ENCODE measurements at regions not wholly inside any gene's neighbourhood (a gene's known extent, or its start where the extent isn't known, plus 50 kb on each side); places are given as distances from the start of the nearest gene placed in this dataset.

- no peak for TF ChIP-seq CTCF (IDR thresholded peaks at IDR 0.05)
- H3K36me3 ChIP-seq = no peaks in the 10 kb centered on the region
- DNase-seq = no peak
- peaks cover 0 to 7% (median 0%) of the 10 kb centered on the region in 3 donors for H3K9me3 ChIP-seq
- no peaks in the 10 kb centered on the region for H3K27me3 ChIP-seq
- H3K4me1 ChIP-seq = no peaks in the 10 kb centered on the region
- intact Hi-C loops (cut with DNase I; ENCODE audit: low total_unique reads) = no loop called here
- H3K27ac ChIP-seq = no peak overlapping the region
- H3K4me3 ChIP-seq = no peak overlapping the region
Observed at GRCh38 chr18:7288544-7288943, 57.7 kb downstream of the LRRC30 start.

GRCh38 chr18:7290077-7290476 lies 59.2 kb downstream of the LRRC30 start:
- H3K4me3 ChIP-seq = no peak overlapping the region
- no peak overlapping the region for H3K27ac ChIP-seq
- no peaks in the 10 kb centered on the region for H3K27me3 ChIP-seq
- no peak for DNase-seq
- intact Hi-C loops (cut with DNase I; ENCODE audit: low total_unique reads) = no loop called here
- no peaks in the 10 kb centered on the region for H3K36me3 ChIP-seq
- peaks cover 0 to 7% (median 0%) of the 10 kb centered on the region in 3 donors for H3K9me3 ChIP-seq
- no peak for TF ChIP-seq CTCF (IDR thresholded peaks at IDR 0.05)
- H3K4me1 ChIP-seq = no peaks in the 10 kb centered on the region

- Histone ChIP-seq H3K9me3 (peaks cover 0 to 7% (median 0%) of the 10 kb centered on the region in 3 donors), H3K27me3 (no peaks in the 10 kb centered on the region), H3K27ac (no peak overlapping the region), H3K36me3 (no peaks in the 10 kb centered on the region), H3K4me3 (no peak overlapping the region), H3K4me1 (no peaks in the 10 kb centered on the region)
- TF ChIP-seq CTCF (IDR thresholded peaks at IDR 0.05) = no peak
- intact Hi-C loops (cut with DNase I; ENCODE audit: low total_unique reads) = no loop called here
- DNase-seq = no peak
Observed at GRCh38 chr18:7291046-7291445, 60.2 kb downstream of the LRRC30 start.

GRCh38 chr18:7298149-7298548 lies 67.3 kb downstream of the LRRC30 start:
- Histone ChIP-seq H3K9me3 (peaks cover 0 to 2% (median 0%) of the 10 kb centered on the region in 3 donors), H3K36me3 (no peaks in the 10 kb centered on the region)
- intact Hi-C loops (cut with DNase I; ENCODE audit: low total_unique reads) = no loop called here

GRCh38 chr18:7301094-7301493 lies 70.2 kb downstream of the LRRC30 start:
- intact Hi-C loops (cut with DNase I; ENCODE audit: low total_unique reads) = no loop called here

More at GRCh38 chr18:7298149-7298548, 67.3 kb downstream of the LRRC30 start:
- Histone ChIP-seq H3K27ac (no peak overlapping the region), H3K27me3 (no peaks in the 10 kb centered on the region), H3K4me1 (no peaks in the 10 kb centered on the region), H3K4me3 (no peak overlapping the region)
- DNase-seq = no peak
- no peak for TF ChIP-seq CTCF (IDR thresholded peaks at IDR 0.05)

More at GRCh38 chr18:7301094-7301493, 70.2 kb downstream of the LRRC30 start:
- Histone ChIP-seq H3K9me3 (peaks cover 0 to 2% (median 0%) of the 10 kb centered on the region in 3 donors), H3K4me3 (no peak overlapping the region), H3K36me3 (no peaks in the 10 kb centered on the region), H3K27ac (no peak overlapping the region), H3K27me3 (no peaks in the 10 kb centered on the region), H3K4me1 (no peaks in the 10 kb centered on the region)
- DNase-seq = no peak
- no peak for TF ChIP-seq CTCF (IDR thresholded peaks at IDR 0.05)

All from tibial artery (tissue), 4 donors.